Endothelial cell of umbilical vein (primary cell): ENCODE measurements at regions not wholly inside any gene's neighbourhood (a gene's known extent, or its start where the extent isn't known, plus 50 kb on each side); places are given as distances from the start of the nearest gene placed in this dataset.

ENCODE experiments used
- BruUV-seq: library from RNA; stranded (reverse); fragments of 400-500 nt; replicated peaks from 2 replicates; lab custom pipeline; 2021; lab: Mats Ljungman, UMichigan
- CTCF ChIA-PET: fragments of 300-600, 350-600 bp; sonication (Branson Sonifier 250); formaldehyde crosslinking; loops from one replicate; lab custom pipeline; 2021; ENCODE audit warnings: antibody characterized with exemption, inconsistent platforms; lab: Charles Lee
- POLR2A ChIA-PET: fragments of 300-600, 350-600 bp; sonication (Branson Sonifier 250); formaldehyde crosslinking; loops from one replicate; lab custom pipeline; 2021; ENCODE audit warnings: antibody characterized with exemption, inconsistent platforms; lab: Charles Lee
- DNase-seq: peaks from one replicate; pipeline ENCODE4 v3.0.0-alpha.2; 2011; ENCODE audit warnings: low read depth, low spot score
- FAIRE-seq: peaks from 2 replicates; lab custom pipeline; 2011; peaks lifted over from hg19 to GRCh38; lab: Jason Lieb, UNC
- H2AFZ ChIP-seq: 2 replicates; pipeline ENCODE4 v1.6.0; 2012; ENCODE audit warnings: low read depth, low read length, control low read depth, inconsistent platforms
- H3K27ac ChIP-seq: 2 replicates; pipeline ENCODE4 v1.5.1; 2011; ENCODE audit warnings: low read depth, mild to moderate bottlenecking, control low read depth, low read length, moderate library complexity; ENCODE audit not compliant: insufficient read depth
- H3K27me3 ChIP-seq, 2 experiments: 2 replicates each; pipeline versions ENCODE4 v1.6.0 to v1.6.1; 2011; ENCODE audit warnings: low read length in 2 of 2, mixed read lengths in 1 of 2; ENCODE audit not compliant: control insufficient read depth in 2 of 2, insufficient read depth in 2 of 2
- H3K36me3 ChIP-seq, 2 experiments: 2 replicates in 1 of 2; 3 replicates in 1 of 2; pipeline ENCODE4 v1.5.1; 2011; ENCODE audit warnings: low read length in 2 of 2, mild to moderate bottlenecking in 1 of 2, moderate library complexity in 1 of 2; ENCODE audit not compliant: control insufficient read depth in 2 of 2, insufficient read depth in 2 of 2; ENCODE audit errors: extremely low read depth in 1 of 2
- H3K4me1 ChIP-seq: 3 replicates; pipeline ENCODE4 v1.5.1; 2011; ENCODE audit warnings: mild to moderate bottlenecking, low read length; ENCODE audit not compliant: control insufficient read depth, insufficient read depth; ENCODE audit errors: extremely low read depth
- H3K4me2 ChIP-seq: 2 replicates; pipeline ENCODE4 v1.6.1; 2011; ENCODE audit warnings: low read length, control low read depth, mixed read lengths; ENCODE audit not compliant: insufficient read depth
- H3K4me3 ChIP-seq, 3 experiments: fragments of 200-600 bp in 1 of 3; sonication (generic), shearing (Covaris generic) in 1 of 3; replicated peaks in 1 of 3; 2 replicates each; pipeline ENCODE4 v1.5.1; 2011 to 2016; ENCODE audit warnings: control low read depth in 3 of 3, low read length in 3 of 3, mild to moderate bottlenecking in 2 of 3, inconsistent platforms in 1 of 3, low read depth in 1 of 3, moderate library complexity in 1 of 3; ENCODE audit not compliant: insufficient read depth in 1 of 3
- H3K79me2 ChIP-seq: 2 replicates; pipeline ENCODE4 v1.6.0; 2012; ENCODE audit warnings: low read length, inconsistent platforms; ENCODE audit not compliant: control insufficient read depth, insufficient read depth
- H3K9ac ChIP-seq: replicated peaks from 2 replicates; pipeline ENCODE3; 2011; ENCODE audit warnings: low read length, control low read depth; ENCODE audit not compliant: insufficient read depth; ENCODE audit errors: extremely low read depth
- H3K9me1 ChIP-seq: replicated peaks from 3 replicates; pipeline ENCODE4 v1.6.0; 2011; ENCODE audit warnings: mild to moderate bottlenecking, low read length; ENCODE audit not compliant: control insufficient read depth, insufficient read depth; ENCODE audit errors: extremely low read depth
- H3K9me3 ChIP-seq: replicated peaks from 2 replicates; pipeline ENCODE4 v1.5.1; 2012; ENCODE audit warnings: low read length, inconsistent platforms; ENCODE audit not compliant: control insufficient read depth, insufficient read depth
- H4K20me1 ChIP-seq: replicated peaks from 2 replicates; pipeline ENCODE3; 2011; ENCODE audit warnings: mild to moderate bottlenecking, low read length; ENCODE audit not compliant: control insufficient read depth, insufficient read depth; ENCODE audit errors: extremely low read depth
- CTCF ChIP-seq, 2 donors: IDR thresholded peaks; 1 replicate in 1 of 2; 2 replicates in 1 of 2; pipeline ENCODE4 v1.5.1; 2011; ENCODE audit warnings: low read length in 2 of 2, mild to moderate bottlenecking in 2 of 2, moderate library complexity in 2 of 2, control low read depth in 1 of 2, inconsistent platforms in 1 of 2, low read depth in 1 of 2; ENCODE audit not compliant: insufficient read depth in 1 of 2; ENCODE audit errors: extremely low read depth in 1 of 2
- EZH2 ChIP-seq: IDR thresholded peaks from 2 replicates; pipeline ENCODE4 v1.6.1; 2012; ENCODE audit warnings: borderline replicate concordance, low read depth, mild to moderate bottlenecking, moderate library complexity, low read length, inconsistent platforms; ENCODE audit not compliant: severe bottlenecking
- FOS ChIP-seq: IDR thresholded peaks from 2 replicates; pipeline ENCODE4 v1.6.1; 2011; ENCODE audit warnings: mild to moderate bottlenecking, low read length, moderate library complexity, borderline replicate concordance; ENCODE audit not compliant: insufficient read depth
- GATA2 ChIP-seq: IDR thresholded peaks from 2 replicates; pipeline ENCODE4 v1.7.0; 2011; ENCODE audit warnings: low read depth, mild to moderate bottlenecking, moderate library complexity, mixed read lengths, low read length; ENCODE audit not compliant: insufficient read length, insufficient read depth
- JUN ChIP-seq: IDR thresholded peaks from 2 replicates; pipeline ENCODE4 v1.6.1; 2011; ENCODE audit warnings: borderline replicate concordance, low read depth; ENCODE audit not compliant: insufficient read length, insufficient read depth
- MAX ChIP-seq: IDR thresholded peaks from 2 replicates; pipeline ENCODE4 v1.6.1; 2011; ENCODE audit not compliant: insufficient read depth, insufficient read length
- MYC ChIP-seq: IDR thresholded peaks from one replicate; pipeline ENCODE4 v1.6.1; 2011; ENCODE audit warnings: mild to moderate bottlenecking, low read depth, low read length
- POLR2A ChIP-seq: IDR thresholded peaks from 2 replicates; pipeline ENCODE4 v1.6.1; 2012; ENCODE audit warnings: low read depth, mild to moderate bottlenecking, control low read depth, low read length
- POLR2AphosphoS5 ChIP-seq: IDR thresholded peaks from 2 replicates; pipeline ENCODE4 v1.6.1; 2012; ENCODE audit warnings: low read depth, mild to moderate bottlenecking, control low read depth, low read length, moderate library complexity; ENCODE audit not compliant: insufficient read depth
- dilution Hi-C: fragments of 300-500 bp; cut with MboI; formaldehyde crosslinking; loops from one replicate; pipeline ENCODE4 v1.15.0; 2019; ENCODE audit warnings: low sequenced_read_pairs; ENCODE audit not compliant: extremely low pct_ligation_motif_present
- intact Hi-C: fragments of 100-400 bp; cut with micrococcal nuclease; formaldehyde crosslinking; loops from one replicate; pipeline ENCODE4 v1.10.0; 2022

GRCh38 chr7:34275624-34276023, 370.3 kb downstream of the BMPER start:
- Histone ChIP-seq H2AFZ (no peak overlapping the region), H3K36me3 (no peaks in the 10 kb centered on the region), H3K4me3 (no peak overlapping the region), H3K4me2 (no peak overlapping the region), H3K9ac (no peak overlapping the region), H3K79me2 (no peaks in the 10 kb centered on the region), H3K27me3 (no peaks in the 10 kb centered on the region), H3K27ac (no peak overlapping the region), H3K9me1 (no peaks in the 10 kb centered on the region), H3K4me1 (peaks cover 25% of the 10 kb centered on the region), H4K20me1 (no peaks in the 10 kb centered on the region), H3K9me3 (no peaks in the 10 kb centered on the region)
- intact Hi-C loops: loop anchor here (10.0 kb wide), 1 partner anchor 241 kb away; no protein-coding TSS in a partner anchor
- BruUV-seq: no TSS peak
- no peak for DNase-seq
- POLR2A ChIA-PET: no interaction called here
- no peak for FAIRE-seq
- CTCF ChIA-PET: no interaction called here
- dilution Hi-C loops: no loop called here
- TF ChIP-seq POLR2A: no peak
- TF ChIP-seq EZH2: no peak
- TF ChIP-seq JUN: no peak
- no peak for TF ChIP-seq FOS
- TF ChIP-seq CTCF (IDR thresholded peaks at IDR 0.05; ENCODE audit: extremely low read depth in 1 of 2, insufficient read depth in 1 of 2, low read depth in 1 of 2, low read length in 2 of 2): no peak
- TF ChIP-seq MAX: no peak
- no peak for TF ChIP-seq GATA2
- TF ChIP-seq MYC: no peak
- no peak for TF ChIP-seq POLR2AphosphoS5
